Stimulated activated CD4-positive, alpha-beta T cell treated with anti-CD3 and anti-CD28 coated beads, TNF-alpha, amount 100 ng/mL, for 24 hours (primary cell): ENCODE measurements at regions not wholly inside any gene's neighbourhood (a gene's known extent, or its start where the extent isn't known, plus 50 kb on each side); places are given as distances from the start of the nearest gene placed in this dataset.
"Not testable (repeated sequence)": the region's sequence is repeated elsewhere in the genome, so short reads cannot be mapped to it uniquely, and the experiment has no call there.

Experiments
- DNase-seq, 3 experiments: peaks; one replicate each; pipeline ENCODE4 v3.0.0-alpha.2; 2020; ENCODE audit warnings: low read depth in 3 of 3

GRCh38 chr13:44783994-44784707, 205.1 kb downstream of the NUFIP1 start:
- DNase-seq = no peak

DNA sequence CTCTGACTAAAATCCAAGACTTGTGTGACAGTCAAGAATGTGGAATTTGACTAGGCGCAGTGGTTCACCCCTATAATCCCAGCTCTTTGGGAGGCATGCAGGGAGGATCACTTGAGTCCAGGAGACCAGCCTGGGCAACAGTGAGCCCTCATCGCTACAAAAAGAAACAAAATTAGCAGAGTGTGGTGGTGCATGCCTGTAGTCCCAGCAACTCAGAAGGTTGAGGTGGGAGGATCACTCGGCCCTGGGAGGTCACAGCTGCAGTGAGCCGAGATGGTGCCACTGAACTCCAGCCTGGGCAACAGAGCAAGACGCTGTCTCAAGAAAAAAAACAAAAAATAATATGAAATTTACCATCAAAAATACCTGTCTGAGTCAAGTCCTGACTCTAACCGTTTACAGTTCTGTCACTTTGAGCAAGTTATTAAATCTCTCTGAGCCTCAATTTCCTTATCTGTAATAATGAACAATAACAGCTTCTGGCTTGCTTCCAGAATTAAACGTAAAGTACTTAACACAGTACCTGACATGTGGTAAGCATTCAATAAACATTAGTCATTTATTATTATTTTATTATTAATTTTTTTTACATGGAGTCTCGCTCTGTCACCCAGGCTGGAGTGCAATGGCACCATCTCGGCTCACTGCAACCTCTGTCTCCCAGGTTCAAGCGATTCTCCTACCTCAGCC, 204.6 kb upstream of the TSC22D1 start:
- DNase-seq = no peak

GRCh38 chr13:44778761-44779484, 202.8 kb upstream of the TSC22D1 start:
- no peak for DNase-seq

GRCh38 chr13:44775290-44775689, 199.2 kb upstream of the TSC22D1 start:
- not testable (repeated sequence) for DNase-seq

DNA sequence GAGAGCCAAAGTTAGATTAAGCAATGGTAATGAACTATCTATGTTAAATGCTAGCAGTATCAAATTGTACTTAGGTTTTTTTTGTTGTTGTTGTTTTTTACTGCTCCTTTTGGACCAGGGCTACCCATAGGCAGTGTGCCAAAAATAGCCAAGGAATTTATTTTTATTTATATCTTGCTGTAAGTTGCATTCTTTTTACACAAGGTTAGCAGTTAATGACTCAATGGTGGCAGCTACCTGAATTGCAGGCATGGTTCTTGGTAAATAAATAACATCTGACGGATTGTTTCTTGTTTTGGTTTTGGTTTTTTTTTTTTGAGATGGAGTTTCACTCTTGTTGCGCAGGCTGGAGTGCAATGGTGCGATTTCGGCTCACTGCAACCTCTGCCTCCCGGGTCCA, 194.8 kb upstream of the TSC22D1 start:
- no peak for DNase-seq

GRCh38 chr13:44769686-44770085, 193.6 kb upstream of the TSC22D1 start:
- no peak for DNase-seq

DNA sequence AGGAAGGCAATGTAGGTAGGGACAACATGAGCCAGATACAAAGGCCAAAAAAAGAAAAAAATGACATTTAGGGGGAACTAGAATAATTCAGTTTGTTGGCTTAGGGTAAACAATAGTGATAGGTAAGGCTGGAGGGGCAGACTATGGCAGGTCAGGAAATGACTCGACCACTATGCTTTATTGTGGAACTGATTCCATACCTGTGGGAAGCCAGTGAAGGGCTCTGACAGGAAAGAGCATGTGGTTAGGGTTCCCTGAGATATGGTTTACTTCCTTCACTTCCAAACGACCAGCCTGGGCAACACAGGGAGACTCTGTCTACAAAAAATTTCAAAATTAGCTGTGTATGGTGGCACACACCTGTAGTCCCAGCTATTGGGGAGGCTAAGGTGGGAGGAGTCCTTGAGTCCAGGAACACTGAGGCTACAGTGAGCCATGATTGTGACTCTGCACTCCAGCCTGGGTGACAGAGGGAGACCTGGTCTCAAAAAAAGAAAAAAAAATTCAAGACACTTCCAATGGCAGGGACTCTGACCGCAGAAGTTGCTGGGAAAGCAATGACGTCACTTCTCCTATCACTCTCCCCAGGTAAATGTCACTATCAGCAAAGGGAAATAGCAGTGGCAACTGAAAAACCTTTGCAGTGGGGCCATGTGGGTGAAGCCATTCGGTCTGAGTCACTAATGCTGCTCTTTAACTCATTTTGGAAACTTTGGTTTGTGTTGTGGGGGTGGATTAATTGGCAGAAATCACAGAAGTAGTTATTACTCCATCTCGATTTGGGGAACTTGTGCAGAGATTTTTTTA, 192.8 kb upstream of the TSC22D1 start:
- DNase-seq = peak in 2 of 3 experiments; percentile 5 to 46

DNA sequence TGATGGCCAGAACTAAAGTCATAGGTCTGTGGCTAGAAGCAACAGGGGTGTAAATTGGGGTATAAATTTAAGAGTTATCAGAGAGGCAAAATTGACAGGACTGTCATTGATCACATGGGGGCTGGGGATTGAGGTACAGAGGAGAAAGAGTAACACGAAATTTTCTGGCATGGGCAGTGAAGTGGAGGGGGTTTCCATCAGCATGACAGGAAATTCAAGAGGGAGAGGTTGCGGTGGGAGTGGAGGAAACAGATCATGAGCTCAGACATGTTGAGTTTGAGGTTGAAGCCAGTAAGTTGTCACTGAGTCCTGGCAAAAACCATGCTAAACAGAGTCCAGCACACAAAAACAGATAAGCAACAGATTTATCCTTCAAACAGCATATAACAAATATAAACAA, 192.1 kb upstream of the TSC22D1 start:
- peak in 2 of 3 experiments; percentile 7 to 10 for DNase-seq

GRCh38 chr13:44765001-44765471, 188.9 kb upstream of the TSC22D1 start:
- no peak for DNase-seq

GRCh38 chr13:44764302-44764692, 188.2 kb upstream of the TSC22D1 start:
- DNase-seq = no peak

GRCh38 chr13:44763615-44764301, 187.6 kb upstream of the TSC22D1 start:
- DNase-seq = no peak

- no peak for DNase-seq
Observed at GRCh38 chr13:44762911-44763310, 186.8 kb upstream of the TSC22D1 start.

DNA sequence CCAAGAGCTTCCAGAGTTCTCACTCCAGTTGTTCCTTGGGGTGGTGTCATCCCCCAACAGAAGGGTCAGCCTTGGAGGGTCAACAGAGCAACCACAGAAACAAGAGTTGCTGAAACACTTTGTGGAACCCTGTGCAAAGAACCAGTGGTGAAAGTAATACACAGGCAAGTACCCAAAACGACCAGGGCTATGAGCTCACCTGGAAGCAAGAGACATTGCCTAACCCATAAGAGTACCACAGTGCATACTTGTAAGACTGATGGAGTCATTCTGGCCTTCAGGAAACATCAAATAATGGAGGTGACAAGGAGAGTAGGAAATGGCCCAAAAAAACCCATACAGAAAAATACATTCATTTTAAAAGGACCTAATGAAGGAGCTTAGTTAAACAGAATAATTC, 184.3 kb upstream of the TSC22D1 start:
- no peak for DNase-seq

DNA sequence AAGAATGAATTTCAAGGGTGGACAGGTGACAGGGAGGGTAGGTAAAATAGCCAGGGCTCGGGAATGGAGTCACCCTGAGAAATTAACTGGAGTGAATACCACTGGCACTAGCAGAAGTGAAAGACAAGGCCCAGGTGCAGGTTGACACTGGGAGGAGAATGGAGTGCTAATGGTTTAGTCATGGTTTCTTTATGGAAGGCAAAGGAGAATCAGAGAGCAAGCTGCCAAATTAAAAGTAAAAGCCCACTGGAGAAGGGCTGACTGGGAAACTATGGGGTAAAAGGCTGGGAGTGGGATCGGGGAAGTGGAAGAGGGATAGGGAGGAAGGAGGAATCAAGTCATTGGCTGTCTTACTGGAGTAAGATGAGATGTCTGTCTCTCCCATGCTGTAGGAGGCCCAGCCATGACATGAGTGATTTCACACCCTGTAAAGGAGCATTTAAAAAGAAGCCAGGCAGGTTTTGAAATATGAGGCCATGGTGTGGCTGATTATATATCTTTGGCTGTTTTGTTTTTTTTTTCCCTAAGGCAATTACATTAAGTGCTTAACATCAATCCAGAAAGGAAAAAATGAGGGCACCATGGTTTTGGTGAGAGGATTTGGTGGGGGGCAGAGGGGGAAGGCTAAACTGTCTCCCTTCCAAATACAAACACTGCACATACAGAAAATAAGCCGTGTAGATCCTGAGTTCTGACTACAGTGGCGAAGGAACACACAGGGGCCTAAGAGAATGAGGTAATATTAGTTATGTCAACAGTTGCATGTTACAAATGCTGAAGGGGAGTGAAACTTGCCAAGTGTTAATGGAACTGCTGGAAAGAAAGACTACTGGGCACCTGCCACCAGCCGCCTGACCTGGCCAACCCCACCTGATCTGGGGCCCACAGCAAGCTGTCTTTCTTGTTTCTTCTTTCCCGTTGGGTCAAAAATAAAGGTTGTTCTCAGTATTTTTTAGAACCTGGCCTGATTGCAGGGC, 183.5 kb upstream of the TSC22D1 start:
- no peak for DNase-seq

- peak in 1 of 3 experiments; percentile 3 for DNase-seq
Observed at GRCh38 chr13:44758630-44759383, 182.7 kb upstream of the TSC22D1 start.

DNA sequence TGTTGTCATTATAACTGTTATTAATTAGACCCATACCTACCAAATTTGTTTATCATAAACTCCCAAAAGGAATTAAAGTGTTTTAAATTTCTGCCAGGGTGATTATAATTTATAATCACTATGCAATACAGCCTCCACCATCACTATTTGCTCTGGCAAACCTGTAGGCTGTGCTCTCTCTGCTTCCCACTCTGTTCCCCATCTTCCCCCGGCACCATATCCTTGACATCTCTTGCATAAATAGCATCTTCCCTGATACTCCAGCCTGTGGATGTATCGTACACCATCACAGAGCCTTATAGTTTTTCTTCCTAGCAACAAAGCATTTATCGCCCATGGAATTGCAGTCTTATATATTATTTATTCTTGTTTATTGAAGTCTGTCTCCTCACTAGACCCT, 181.5 kb upstream of the TSC22D1 start:
- no peak for DNase-seq

- no peak for DNase-seq
Observed at GRCh38 chr13:44756276-44756810, 180.2 kb upstream of the TSC22D1 start.

GRCh38 chr13:44755872-44756271, 179.7 kb upstream of the TSC22D1 start:
- DNase-seq = no peak

DNA sequence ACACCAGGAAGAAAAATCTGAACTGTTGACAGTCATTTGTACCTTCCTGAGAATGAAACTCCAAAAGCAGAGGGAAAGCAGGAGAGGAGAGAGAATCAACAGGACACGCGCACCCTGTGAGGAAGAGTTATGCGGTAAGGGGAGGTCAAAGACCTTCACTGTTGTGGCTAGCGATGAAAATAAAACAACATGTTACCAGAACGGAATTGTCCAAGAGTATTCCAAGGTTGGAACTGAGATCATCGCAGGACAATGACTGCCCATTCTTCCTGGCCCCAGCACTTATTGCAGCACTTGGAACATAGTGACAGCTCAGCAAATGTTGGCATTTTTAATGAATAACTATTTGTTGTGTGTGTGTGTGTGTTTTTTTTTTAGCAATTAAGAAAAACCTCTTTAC, 176.0 kb upstream of the TSC22D1 start:
- DNase-seq = no peak
